K562 (cell line): ENCODE measurements at regions not wholly inside any gene's neighbourhood (a gene's known extent, or its start where the extent isn't known, plus 50 kb on each side); places are given as distances from the start of the nearest gene placed in this dataset.

Source experiments
- ATAC-seq: fragments of 200-7000 bp; cut with Tn5 transposase; 3 replicates; pipeline ENCODE4 v1.9.1; 2020; ENCODE audit warnings: moderate library complexity
- BruUV-seq: library from RNA; stranded (reverse); fragments of 400-500 nt; replicated peaks from 2 replicates; lab custom pipeline; 2021; lab: Mats Ljungman, UMichigan
- CTCF ChIA-PET: fragments of 300-600 bp; formaldehyde crosslinking; extraction: SDS; loops from one replicate; lab custom pipeline; 2021; ENCODE audit warnings: low intra/inter-chr PET ratio; lab: Yijun Ruan, JAX
- POLR2A ChIA-PET: fragments of 300-600, 350-650 bp; sonication (Branson Sonifier 250); formaldehyde crosslinking; extraction: SDS; loops from one replicate; lab custom pipeline; 2021; ENCODE audit warnings: antibody characterized with exemption, inconsistent platforms; lab: Yijun Ruan, JAX
- DNase-seq, 4 experiments: peaks; one replicate each; pipeline versions ENCODE4 v3.0.0 to v3.0.0-alpha.2; 2011 to 2018; ENCODE audit warnings: low spot score in 3 of 4, mixed read lengths in 3 of 4; ENCODE audit errors: extremely low read depth in 1 of 4
- FAIRE-seq: peaks from 2 replicates; lab custom pipeline; 2011; peaks lifted over from hg19 to GRCh38; lab: Jason Lieb, UNC
- H2AFZ ChIP-seq: 2 replicates; pipeline ENCODE4 v1.6.0; 2011; ENCODE audit warnings: low read depth, low read length, control low read depth, inconsistent platforms
- H3K27ac ChIP-seq: fragments of 200-600 bp; 3 replicates; pipeline ENCODE4 v1.8.0; 2011; ENCODE audit warnings: low read depth, mild to moderate bottlenecking, control low read depth, inconsistent platforms, low read length, moderate library complexity, mixed read lengths; ENCODE audit errors: extremely low read depth
- H3K27me3 ChIP-seq, 2 experiments: fragments of 300-600 bp in 1 of 2; 2 replicates in 1 of 2; 3 replicates in 1 of 2; pipeline versions ENCODE4 v1.6.0 to v1.8.0; 2011; ENCODE audit warnings: inconsistent platforms in 2 of 2, low read length in 2 of 2, mild to moderate bottlenecking in 1 of 2, mixed read lengths in 1 of 2, moderate library complexity in 1 of 2; ENCODE audit not compliant: control insufficient read depth in 2 of 2, insufficient read depth in 2 of 2
- H3K36me3 ChIP-seq: fragments of 300-600 bp; 3 replicates; pipeline ENCODE4 v1.8.0; 2011; ENCODE audit warnings: mild to moderate bottlenecking, low read length, inconsistent platforms; ENCODE audit not compliant: control insufficient read depth, insufficient read depth
- H3K4me1 ChIP-seq, 2 experiments: fragments of 200-600 bp in 1 of 2; replicated peaks in 1 of 2; 2 replicates in 1 of 2; 3 replicates in 1 of 2; pipeline versions ENCODE4 v1.5.1 to v1.8.0; 2011; ENCODE audit warnings: inconsistent platforms in 2 of 2, low read length in 2 of 2, mild to moderate bottlenecking in 1 of 2, mixed read lengths in 1 of 2, moderate library complexity in 1 of 2; ENCODE audit not compliant: control insufficient read depth in 2 of 2, insufficient read depth in 2 of 2
- H3K4me2 ChIP-seq: 2 replicates; pipeline ENCODE4 v1.6.1; 2011; ENCODE audit warnings: low read length, control low read depth, inconsistent platforms, mixed read lengths; ENCODE audit not compliant: insufficient read depth
- H3K4me3 ChIP-seq: fragments of 200-600 bp; sonication (generic), shearing (Covaris generic); 2 replicates; pipeline ENCODE4 v1.5.1; 2016; ENCODE audit warnings: control low read depth, inconsistent platforms
- H3K79me2 ChIP-seq: fragments of 200-600 bp; 3 replicates; pipeline ENCODE4 v1.8.0; 2011; ENCODE audit warnings: low read length, inconsistent platforms; ENCODE audit not compliant: control insufficient read depth, insufficient read depth
- H3K9ac ChIP-seq, 2 experiments: 2 replicates each; pipeline versions ENCODE4 v1.6.0 to v1.6.1; 2011; ENCODE audit warnings: low read depth in 2 of 2, low read length in 2 of 2, control low read depth in 1 of 2, inconsistent platforms in 1 of 2, mild to moderate bottlenecking in 1 of 2, mixed read lengths in 1 of 2; ENCODE audit not compliant: insufficient read depth in 1 of 2
- H3K9me1 ChIP-seq: one replicate; pipeline ENCODE4 v1.6.0; 2011; ENCODE audit warnings: inconsistent platforms, mild to moderate bottlenecking, low read length, moderate library complexity; ENCODE audit not compliant: control insufficient read depth, insufficient read depth
- H3K9me3 ChIP-seq: replicated peaks from 2 replicates; pipeline ENCODE4 v1.5.1; 2011; ENCODE audit warnings: low read depth, low read length, inconsistent platforms; ENCODE audit not compliant: control insufficient read depth, insufficient read depth
- H4K20me1 ChIP-seq: replicated peaks from 2 replicates; pipeline ENCODE4 v1.6.1; 2011; ENCODE audit warnings: low read length, inconsistent platforms, mixed read lengths; ENCODE audit not compliant: control insufficient read depth, insufficient read depth
- DACH1 ChIP-seq: fragments of 450-650 bp; IDR thresholded peaks from 2 replicates; pipeline ENCODE4 v1.6.1; 2018; ENCODE audit not compliant: partially characterized antibody
- MAFG ChIP-seq: fragments of 450-650 bp; conservative IDR thresholded peaks from 2 replicates; pipeline ENCODE4 v1.6.1; 2016; ENCODE audit warnings: missing genetic modification characterization, missing compliant biosample characterization
- NFIC ChIP-seq: fragments of 450-650 bp; IDR thresholded peaks from 2 replicates; pipeline ENCODE4 v1.6.1; 2017; ENCODE audit warnings: mild to moderate bottlenecking, inconsistent platforms
- NFIX ChIP-seq: fragments of 250-450 bp; sonication (Bioruptor Pico); IDR thresholded peaks from 2 replicates; pipeline ENCODE4 v1.4.0; 2020; ENCODE audit warnings: low read depth, mild to moderate bottlenecking, moderate library complexity
- SMAD2 ChIP-seq: fragments of 150-350 bp; IDR thresholded peaks from 2 replicates; pipeline ENCODE4 v1.6.1; 2014; ENCODE audit warnings: low read depth, mild to moderate bottlenecking, low read length
- ZFP1 ChIP-seq: fragments of 450-650 bp; formaldehyde crosslinking; IDR thresholded peaks from 2 replicates; pipeline ENCODE4 v1.4.0; 2020; ENCODE audit warnings: mild to moderate bottlenecking, mixed read lengths
- ZNF263 ChIP-seq: sonication (generic); formaldehyde crosslinking; IDR thresholded peaks from 2 replicates; pipeline ENCODE4 v1.8.0; 2022; ENCODE audit warnings: mild to moderate bottlenecking, missing genetic modification reagents, borderline replicate concordance
- ZNF431 ChIP-seq: sonication (generic); formaldehyde crosslinking; IDR thresholded peaks from 2 replicates; pipeline ENCODE4 v1.8.0; 2022; ENCODE audit warnings: mild to moderate bottlenecking, missing genetic modification reagents
- WGBS: fragments of 100-300 bp; shearing (Covaris generic); methylation state at CpG from one replicate; pipeline ENCODE4 v1.1.6; 2016; ENCODE audit warnings: low coverage, mixed read lengths; ENCODE audit not compliant: insufficient coverage; ENCODE audit errors: missing lambda C conversion rate; 5-methylcytosine and 5-hydroxymethylcytosine counted together
- in situ Hi-C: fragments of 300-500 bp; cut with MboI; formaldehyde crosslinking; loops from 4 replicates; pipeline ENCODE4 v1.15.0; 2018; ENCODE audit warnings: inconsistent platforms, mixed read lengths
- intact Hi-C: fragments of 100-400 bp; cut with micrococcal nuclease; formaldehyde crosslinking; loops from 2 replicates; pipeline ENCODE4 v1.14.2; 2022
- TF ChIP-seq, protein P1 (sequence below): sonication (generic); formaldehyde crosslinking; IDR thresholded peaks from 2 replicates; pipeline ENCODE4 v1.9.0; 2022; ENCODE audit warnings: mild to moderate bottlenecking, missing genetic modification reagents

GRCh38 chr9:106032978-106033377 lies 338.6 kb downstream of the TMEM38B start:
- CTCF ChIA-PET: no interaction called here
- BruUV-seq: no TSS peak
- no peak for TF ChIP-seq MAFG (tag)
- TF ChIP-seq SMAD2: no peak
- no peak for TF ChIP-seq ZNF263 (CRISPR knock-in tag)
- TF ChIP-seq ZFP1 (CRISPR knock-in tag): no peak
- TF ChIP-seq ZNF431: no peak
- TF ChIP-seq, protein P1, sequence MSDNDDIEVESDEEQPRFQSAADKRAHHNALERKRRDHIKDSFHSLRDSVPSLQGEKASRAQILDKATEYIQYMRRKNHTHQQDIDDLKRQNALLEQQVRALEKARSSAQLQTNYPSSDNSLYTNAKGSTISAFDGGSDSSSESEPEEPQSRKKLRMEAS (CRISPR knock-in tag): no peak
- Histone ChIP-seq H3K27me3 (no peaks in the 10 kb centered on the region), H3K79me2 (no peaks in the 10 kb centered on the region), H3K4me1 (no peaks in the 10 kb centered on the region), H3K27ac (no peak overlapping the region), H2AFZ (no peak overlapping the region), H3K9me3 (no peaks in the 10 kb centered on the region), H3K4me2 (no peak overlapping the region), H3K9me1 (no peaks in the 10 kb centered on the region), H4K20me1 (no peaks in the 10 kb centered on the region), H3K4me3 (no peak overlapping the region), H3K36me3 (no peaks in the 10 kb centered on the region), H3K9ac (no peak overlapping the region)
- WGBS: 0% methylated on average over 3 of the region's 3 CpGs
- DNase-seq: no peak
- ATAC-seq: no peak
- POLR2A ChIA-PET: no interaction called here
- in situ Hi-C loops: no loop called here
- intact Hi-C loops: no loop called here
- no peak for FAIRE-seq

DNA sequence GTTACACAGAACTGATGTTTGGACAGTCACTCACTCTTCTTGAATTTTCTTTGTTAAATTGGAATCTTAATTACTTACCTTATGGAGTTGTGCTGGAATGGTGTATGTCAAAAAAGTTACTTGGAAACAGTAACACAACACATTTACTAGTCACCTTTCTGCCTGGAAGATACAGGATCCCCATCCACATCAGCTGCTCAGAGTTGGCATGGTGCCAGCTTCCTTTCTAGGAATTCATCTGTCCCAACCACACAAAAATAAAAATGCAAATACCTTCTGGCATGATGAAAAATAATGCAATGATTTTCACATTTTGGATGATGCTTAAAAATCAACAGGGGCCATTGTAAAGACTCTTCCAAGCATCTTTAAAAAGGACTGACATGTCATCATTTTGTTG lies 341.5 kb downstream of the TMEM38B start:
- H3K4me1 ChIP-seq: no peaks in the 10 kb centered on the region
- no peaks in the 10 kb centered on the region for H3K79me2 ChIP-seq
- POLR2A ChIA-PET: no interaction called here
- no peaks in the 10 kb centered on the region for H4K20me1 ChIP-seq
- DNase-seq: no peak
- H3K9me1 ChIP-seq: no peaks in the 10 kb centered on the region
- ATAC-seq: no peak
- H3K36me3 ChIP-seq: no peaks in the 10 kb centered on the region
- intact Hi-C loops: no loop called here
- no peak for FAIRE-seq
- no peak overlapping the region for H3K9ac ChIP-seq
- H3K4me3 ChIP-seq: no peak overlapping the region
- CTCF ChIA-PET: no interaction called here
- H3K27ac ChIP-seq: no peak overlapping the region
- in situ Hi-C loops: no loop called here
- no TSS peak for BruUV-seq
- no peak overlapping the region for H3K4me2 ChIP-seq
- no peak overlapping the region for H2AFZ ChIP-seq
- no peaks in the 10 kb centered on the region for H3K27me3 ChIP-seq
- TF ChIP-seq NFIC: peak; percentile 96
- TF ChIP-seq DACH1: no peak
- peak; percentile 95 for TF ChIP-seq NFIX (CRISPR knock-in tag)
- H3K9me3 ChIP-seq: no peaks in the 10 kb centered on the region
